Fibroblast of lung (primary cell): ENCODE measurements at regions not wholly inside any gene's neighbourhood (a gene's known extent, or its start where the extent isn't known, plus 50 kb on each side); places are given as distances from the start of the nearest gene placed in this dataset.

Experiments
- EZH2 ChIP-seq: IDR thresholded peaks from 2 replicates; pipeline ENCODE4 v1.5.1; 2012; ENCODE audit warnings: low read length, control low read depth, mild to moderate bottlenecking; ENCODE audit errors: missing control alignments
- TF ChIP-seq, protein P1 (sequence below), 2 donors: IDR thresholded peaks in 1 of 2; conservative IDR thresholded peaks in 1 of 2; 1 replicate in 1 of 2; 2 replicates in 1 of 2; pipeline ENCODE4 v1.5.1; 2011 to 2012; ENCODE audit warnings: low read length in 2 of 2, control low read depth in 1 of 2, inconsistent platforms in 1 of 2, low read depth in 1 of 2, mild to moderate bottlenecking in 1 of 2

DNA sequence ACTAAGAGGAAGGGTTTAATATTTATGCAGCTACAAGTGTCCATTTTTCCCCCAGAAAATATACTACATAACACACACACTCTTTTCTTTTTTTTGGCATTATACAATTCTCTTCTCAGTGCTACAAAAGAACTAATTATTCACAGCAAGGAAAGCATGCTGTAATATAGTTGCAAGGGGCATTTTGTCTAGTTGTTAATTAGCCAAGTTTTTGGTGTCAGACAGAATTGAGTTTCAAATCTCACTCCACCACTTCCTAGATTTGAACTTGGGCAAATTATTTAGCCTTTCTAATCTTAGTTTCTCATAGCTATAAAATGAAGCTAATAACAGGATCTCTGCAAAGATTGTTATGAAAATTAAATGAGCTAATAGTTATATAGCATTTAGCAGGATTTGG, 60.0 kb upstream of the VTCN1 start:
- TF ChIP-seq, protein P1, sequence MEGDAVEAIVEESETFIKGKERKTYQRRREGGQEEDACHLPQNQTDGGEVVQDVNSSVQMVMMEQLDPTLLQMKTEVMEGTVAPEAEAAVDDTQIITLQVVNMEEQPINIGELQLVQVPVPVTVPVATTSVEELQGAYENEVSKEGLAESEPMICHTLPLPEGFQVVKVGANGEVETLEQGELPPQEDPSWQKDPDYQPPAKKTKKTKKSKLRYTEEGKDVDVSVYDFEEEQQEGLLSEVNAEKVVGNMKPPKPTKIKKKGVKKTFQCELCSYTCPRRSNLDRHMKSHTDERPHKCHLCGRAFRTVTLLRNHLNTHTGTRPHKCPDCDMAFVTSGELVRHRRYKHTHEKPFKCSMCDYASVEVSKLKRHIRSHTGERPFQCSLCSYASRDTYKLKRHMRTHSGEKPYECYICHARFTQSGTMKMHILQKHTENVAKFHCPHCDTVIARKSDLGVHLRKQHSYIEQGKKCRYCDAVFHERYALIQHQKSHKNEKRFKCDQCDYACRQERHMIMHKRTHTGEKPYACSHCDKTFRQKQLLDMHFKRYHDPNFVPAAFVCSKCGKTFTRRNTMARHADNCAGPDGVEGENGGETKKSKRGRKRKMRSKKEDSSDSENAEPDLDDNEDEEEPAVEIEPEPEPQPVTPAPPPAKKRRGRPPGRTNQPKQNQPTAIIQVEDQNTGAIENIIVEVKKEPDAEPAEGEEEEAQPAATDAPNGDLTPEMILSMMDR (conservative IDR thresholded peaks at IDR 0.05 in 1 of 2, IDR thresholded peaks at IDR 0.05 in 1 of 2; ENCODE audit: low read depth in 1 of 2, low read length in 2 of 2): no peak
- no peak for TF ChIP-seq EZH2
